22Rv1 (cell line): ENCODE measurements at regions not wholly inside any gene's neighbourhood (a gene's known extent, or its start where the extent isn't known, plus 50 kb on each side); places are given as distances from the start of the nearest gene placed in this dataset.

Source experiments
- H3K27ac ChIP-seq: fragments of 450-650 bp; 2 replicates; pipeline ENCODE4 v1.5.1; 2017
- ZFX ChIP-seq: fragments of 450-650 bp; IDR thresholded peaks from 2 replicates; pipeline ENCODE4 v1.6.1; 2017; ENCODE audit warnings: antibody characterized with exemption, borderline replicate concordance
- TF ChIP-seq, protein P1 (sequence below): fragments of 450-650 bp; IDR thresholded peaks from 2 replicates; pipeline ENCODE4 v1.5.1; 2017; ENCODE audit warnings: mild to moderate bottlenecking

DNA sequence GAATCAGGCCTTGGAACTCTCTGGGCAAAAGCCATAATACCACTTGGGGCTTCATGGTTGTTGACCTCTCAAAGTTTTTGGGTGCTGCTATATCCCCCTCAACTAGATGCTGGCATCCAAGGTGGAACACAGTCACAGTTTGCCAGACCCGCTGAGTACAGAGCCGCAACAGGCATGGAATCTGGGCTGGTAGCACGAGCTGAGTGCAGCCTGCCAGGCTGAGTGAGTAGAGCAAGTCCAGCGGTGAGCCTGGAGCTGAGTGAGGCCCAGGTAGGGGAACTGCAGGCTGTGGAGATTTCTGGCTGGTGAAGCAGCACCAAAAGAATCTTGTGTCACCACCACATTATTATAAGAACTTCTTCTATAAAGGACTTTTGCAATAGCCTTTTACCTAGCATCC is 192.6 kb downstream of the PCDH17 start:
- TF ChIP-seq, protein P1, sequence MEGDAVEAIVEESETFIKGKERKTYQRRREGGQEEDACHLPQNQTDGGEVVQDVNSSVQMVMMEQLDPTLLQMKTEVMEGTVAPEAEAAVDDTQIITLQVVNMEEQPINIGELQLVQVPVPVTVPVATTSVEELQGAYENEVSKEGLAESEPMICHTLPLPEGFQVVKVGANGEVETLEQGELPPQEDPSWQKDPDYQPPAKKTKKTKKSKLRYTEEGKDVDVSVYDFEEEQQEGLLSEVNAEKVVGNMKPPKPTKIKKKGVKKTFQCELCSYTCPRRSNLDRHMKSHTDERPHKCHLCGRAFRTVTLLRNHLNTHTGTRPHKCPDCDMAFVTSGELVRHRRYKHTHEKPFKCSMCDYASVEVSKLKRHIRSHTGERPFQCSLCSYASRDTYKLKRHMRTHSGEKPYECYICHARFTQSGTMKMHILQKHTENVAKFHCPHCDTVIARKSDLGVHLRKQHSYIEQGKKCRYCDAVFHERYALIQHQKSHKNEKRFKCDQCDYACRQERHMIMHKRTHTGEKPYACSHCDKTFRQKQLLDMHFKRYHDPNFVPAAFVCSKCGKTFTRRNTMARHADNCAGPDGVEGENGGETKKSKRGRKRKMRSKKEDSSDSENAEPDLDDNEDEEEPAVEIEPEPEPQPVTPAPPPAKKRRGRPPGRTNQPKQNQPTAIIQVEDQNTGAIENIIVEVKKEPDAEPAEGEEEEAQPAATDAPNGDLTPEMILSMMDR, result no peak

DNA sequence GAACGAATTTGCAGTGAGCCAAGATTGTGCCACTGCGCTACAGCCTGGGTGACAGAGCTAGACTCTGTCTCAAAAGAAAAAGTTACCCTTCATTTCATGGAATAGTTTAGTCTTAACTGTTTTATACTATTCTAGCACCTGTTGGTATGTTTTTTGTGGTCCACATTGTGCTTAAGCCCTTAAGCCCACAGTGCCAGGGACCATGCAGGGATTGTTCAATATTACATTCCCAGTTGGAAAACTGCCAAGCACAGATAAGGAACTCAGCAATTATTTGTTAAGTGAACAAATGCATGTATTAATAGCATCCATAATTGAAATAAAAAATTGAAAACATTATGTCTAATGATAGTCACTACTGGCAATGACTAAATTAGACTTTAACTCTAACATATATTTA is 193.5 kb downstream of the PCDH17 start:
- no peak overlapping the region for H3K27ac ChIP-seq
- TF ChIP-seq, protein P1, result no peak
- TF ChIP-seq ZFX, result no peak

More for the DNA sequence above, 192.6 kb downstream of the PCDH17 start:
- H3K27ac ChIP-seq, result no peak overlapping the region

DNA sequence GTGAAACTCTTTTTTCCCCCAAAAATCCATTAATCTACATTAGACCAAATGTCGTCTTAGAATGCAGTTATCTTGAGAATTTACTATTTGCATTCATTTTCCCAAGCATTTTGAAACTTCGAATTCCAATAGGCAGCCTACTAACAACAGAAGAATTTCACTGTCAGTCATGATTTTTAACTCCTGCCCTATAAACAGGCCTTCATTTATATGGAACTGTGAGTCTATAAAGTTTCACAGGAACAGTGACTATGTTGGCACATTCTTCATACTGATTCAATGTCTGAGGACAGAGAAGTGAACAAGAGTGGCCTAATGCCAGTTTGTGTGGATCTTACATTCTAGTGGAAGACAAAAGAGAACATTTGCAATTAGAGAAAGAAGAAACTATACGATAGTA is 198.0 kb downstream of the PCDH17 start:
- H3K27ac ChIP-seq, result no peak overlapping the region

DNA sequence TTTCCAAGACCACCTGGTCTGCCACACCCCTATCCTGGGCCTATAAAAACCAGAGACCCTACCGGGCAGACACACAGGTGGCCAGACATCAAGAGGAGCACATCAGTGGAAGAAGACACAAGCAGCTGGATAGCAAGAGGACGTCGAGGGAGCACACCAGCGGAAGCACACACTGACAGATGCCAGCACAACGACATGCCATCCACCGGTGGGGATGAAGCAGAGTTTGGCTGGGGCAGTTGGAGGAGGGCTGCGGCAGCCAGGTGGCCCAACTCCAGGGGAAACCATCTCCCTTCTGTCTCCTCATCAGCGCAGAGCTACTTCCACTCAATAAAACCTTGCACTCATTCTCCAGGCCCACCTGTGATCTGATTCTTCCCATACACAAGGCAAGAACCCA is 200.6 kb downstream of the PCDH17 start:
- no peak overlapping the region for H3K27ac ChIP-seq
- TF ChIP-seq, protein P1, result no peak
- no peak for TF ChIP-seq ZFX

More for the DNA sequence above, 198.0 kb downstream of the PCDH17 start:
- TF ChIP-seq, protein P1, result no peak
- TF ChIP-seq ZFX, result no peak

DNA sequence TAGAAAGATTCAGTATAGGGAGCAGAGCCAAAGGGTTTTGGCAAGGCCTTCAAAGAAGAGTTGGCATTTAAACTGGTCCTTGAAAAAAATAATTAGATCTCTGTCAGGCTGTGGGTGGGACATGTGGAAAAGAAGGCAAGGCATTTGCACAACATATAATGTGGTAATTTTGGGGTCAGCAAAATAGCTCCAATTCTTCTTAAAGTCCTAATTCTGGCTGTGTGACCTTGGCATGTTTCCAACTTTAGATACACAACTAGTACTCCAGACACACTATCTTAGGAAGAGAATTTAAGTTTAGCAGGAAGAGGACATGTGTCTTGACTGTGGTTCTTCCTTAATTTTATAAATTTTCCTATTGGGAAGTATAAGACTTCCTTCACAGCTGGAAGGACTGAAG is 206.3 kb downstream of the PCDH17 start:
- no peak overlapping the region for H3K27ac ChIP-seq
- TF ChIP-seq, protein P1, result no peak
- no peak for TF ChIP-seq ZFX

DNA sequence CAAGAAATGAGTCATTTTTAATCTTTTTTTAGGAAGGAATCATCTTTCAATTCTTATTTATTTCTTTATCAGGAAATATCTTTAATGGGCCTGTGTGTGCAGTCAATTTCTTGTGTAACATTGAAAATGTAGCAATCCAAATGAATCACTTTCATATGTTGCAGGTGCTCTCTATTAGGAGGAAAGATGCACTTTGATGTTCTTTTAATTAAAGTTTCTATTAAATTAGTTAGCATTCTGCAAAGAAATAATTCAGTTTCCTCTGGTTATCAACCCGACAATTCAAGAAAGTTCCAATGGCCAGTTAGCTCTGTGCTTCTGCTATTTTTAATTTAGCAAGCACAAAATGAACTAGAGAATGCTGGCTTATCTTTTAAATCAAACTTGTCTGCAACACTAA is 212.0 kb downstream of the PCDH17 start:
- TF ChIP-seq, protein P1, result no peak
- TF ChIP-seq ZFX, result no peak
- H3K27ac ChIP-seq, result no peak overlapping the region

DNA sequence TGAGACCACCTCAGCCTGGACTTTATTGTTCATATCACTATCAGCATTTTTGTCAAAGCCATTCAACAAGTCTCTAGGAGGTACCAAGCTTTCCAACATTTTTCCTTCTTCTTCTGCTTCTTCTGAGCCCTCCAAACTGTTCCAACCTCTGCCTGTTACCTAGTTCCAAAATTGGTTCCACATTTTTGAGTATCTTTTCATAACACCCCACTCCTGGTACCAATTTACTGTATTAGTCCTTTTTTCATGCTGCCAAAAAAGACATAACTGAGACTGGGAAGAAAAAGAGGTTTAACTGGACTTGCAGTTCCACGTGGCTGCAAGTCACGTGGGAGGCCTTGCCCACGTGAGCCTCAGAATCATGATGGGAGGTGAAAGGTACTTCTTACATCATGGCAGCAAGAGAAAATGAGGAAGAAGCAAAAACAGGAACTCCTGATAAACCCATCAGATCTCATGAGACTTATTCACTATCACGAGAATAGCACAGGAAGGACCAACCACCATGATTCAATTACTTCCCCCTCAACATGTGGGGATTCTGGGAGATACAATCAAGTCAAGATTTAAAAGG is 215.1 kb downstream of the PCDH17 start:
- TF ChIP-seq, protein P1, result no peak
- no peak for TF ChIP-seq ZFX
- H3K27ac ChIP-seq, result no peak overlapping the region
